Cerebellar cortex (tissue), 1 donor: ENCODE measurements at regions not wholly inside any gene's neighbourhood (a gene's known extent, or its start where the extent isn't known, plus 50 kb on each side); places are given as distances from the start of the nearest gene placed in this dataset.
"Not testable (repeated sequence)": the region's sequence is repeated elsewhere in the genome, so short reads cannot be mapped to it uniquely, and the experiment has no call there.

Experiments
- DNase-seq: peaks from one replicate; pipeline ENCODE4 v3.0.0-alpha.2; 2015; ENCODE audit warnings: low spot score

- no peak for DNase-seq
These were observed 284.5 kb downstream of the TMEM38B start for GRCh38 chr9:105978826-105979225.

GRCh38 chr9:105979290-105979689 lies 284.9 kb downstream of the TMEM38B start:
- DNase-seq = no peak

GRCh38 chr9:105984714-105985113 lies 290.4 kb downstream of the TMEM38B start:
- no peak for DNase-seq

GRCh38 chr9:105993116-105993854 lies 298.9 kb downstream of the TMEM38B start:
- peak; percentile 29 for DNase-seq

GRCh38 chr9:105993921-105994715 lies 299.8 kb downstream of the TMEM38B start:
- no peak for DNase-seq

- no peak for DNase-seq
These were observed 300.6 kb downstream of the TMEM38B start for GRCh38 chr9:105994970-105995369.

GRCh38 chr9:106017198-106017740 lies 322.9 kb downstream of the TMEM38B start:
- DNase-seq = no peak

GRCh38 chr9:106019039-106019680 lies 324.8 kb downstream of the TMEM38B start:
- DNase-seq = no peak

- DNase-seq = no peak
These were observed 325.4 kb downstream of the TMEM38B start for GRCh38 chr9:106019702-106020101.

- DNase-seq = no peak
These were observed 325.8 kb downstream of the TMEM38B start for GRCh38 chr9:106020186-106020585.

GRCh38 chr9:106023455-106023854 lies 329.1 kb downstream of the TMEM38B start:
- no peak for DNase-seq

- DNase-seq = no peak
These were observed 331.1 kb downstream of the TMEM38B start for GRCh38 chr9:106025453-106025852.

GRCh38 chr9:106030146-106030545 lies 335.8 kb downstream of the TMEM38B start:
- DNase-seq = not testable (repeated sequence)

GRCh38 chr9:106032978-106033377 lies 338.6 kb downstream of the TMEM38B start:
- no peak for DNase-seq

GRCh38 chr9:106035806-106036205 lies 341.5 kb downstream of the TMEM38B start:
- DNase-seq = no peak

GRCh38 chr9:106038266-106039001 lies 344.1 kb downstream of the TMEM38B start:
- no peak for DNase-seq

GRCh38 chr9:106039151-106039935 lies 345.0 kb downstream of the TMEM38B start:
- no peak for DNase-seq

GRCh38 chr9:106041920-106042319 lies 347.6 kb downstream of the TMEM38B start:
- not testable (repeated sequence) for DNase-seq

GRCh38 chr9:106051545-106051944 lies 357.2 kb downstream of the TMEM38B start:
- no peak for DNase-seq

- DNase-seq = no peak
These were observed 357.8 kb downstream of the TMEM38B start for GRCh38 chr9:106052166-106052565.

GRCh38 chr9:106052735-106053134 lies 358.4 kb downstream of the TMEM38B start:
- no peak for DNase-seq
